Upper lobe of right lung (tissue), 1 donor: ENCODE measurements at regions not wholly inside any gene's neighbourhood (a gene's known extent, or its start where the extent isn't known, plus 50 kb on each side); places are given as distances from the start of the nearest gene placed in this dataset.
A peak's percentile ranks its signal among the peaks of the same experiment; 100 is the strongest.

Source experiments
- ATAC-seq: fragments of 200-7000 bp; cut with Tn5 transposase; one replicate; pipeline ENCODE4 v1.9.1; 2020; ENCODE audit warnings: mild to moderate bottlenecking, moderate library complexity
- DNase-seq: peaks from one replicate; pipeline ENCODE4 v3.0.0-alpha.2; 2020
- H3K27ac ChIP-seq: fragments of 200-600 bp; one replicate; pipeline ENCODE4 v1.8.0; 2022
- H3K27me3 ChIP-seq: fragments of 200-600 bp; one replicate; pipeline ENCODE4 v1.8.0; 2022; ENCODE audit warnings: mild to moderate bottlenecking
- H3K36me3 ChIP-seq: fragments of 200-600 bp; one replicate; pipeline ENCODE4 v1.8.0; 2022
- H3K4me1 ChIP-seq: fragments of 200-600 bp; one replicate; pipeline ENCODE4 v1.8.0; 2022
- H3K4me3 ChIP-seq: fragments of 200-600 bp; one replicate; pipeline ENCODE4 v1.8.0; 2022; ENCODE audit warnings: mild to moderate bottlenecking
- H3K9me3 ChIP-seq: fragments of 200-600 bp; one replicate; pipeline ENCODE4 v1.8.0; 2022
- intact Hi-C: fragments of 100-400 bp; cut with DNase I; formaldehyde crosslinking; loops from one replicate; pipeline ENCODE4 v1.11.0; 2022
- TF ChIP-seq, protein P1 (sequence below): fragments of 200-600 bp; IDR thresholded peaks from one replicate; pipeline ENCODE4 v1.8.0; 2022; ENCODE audit warnings: antibody characterized with exemption
- donor health status: DM: no; HTN: yes; CAD: no; lungs with severe emphysema.

DNA sequence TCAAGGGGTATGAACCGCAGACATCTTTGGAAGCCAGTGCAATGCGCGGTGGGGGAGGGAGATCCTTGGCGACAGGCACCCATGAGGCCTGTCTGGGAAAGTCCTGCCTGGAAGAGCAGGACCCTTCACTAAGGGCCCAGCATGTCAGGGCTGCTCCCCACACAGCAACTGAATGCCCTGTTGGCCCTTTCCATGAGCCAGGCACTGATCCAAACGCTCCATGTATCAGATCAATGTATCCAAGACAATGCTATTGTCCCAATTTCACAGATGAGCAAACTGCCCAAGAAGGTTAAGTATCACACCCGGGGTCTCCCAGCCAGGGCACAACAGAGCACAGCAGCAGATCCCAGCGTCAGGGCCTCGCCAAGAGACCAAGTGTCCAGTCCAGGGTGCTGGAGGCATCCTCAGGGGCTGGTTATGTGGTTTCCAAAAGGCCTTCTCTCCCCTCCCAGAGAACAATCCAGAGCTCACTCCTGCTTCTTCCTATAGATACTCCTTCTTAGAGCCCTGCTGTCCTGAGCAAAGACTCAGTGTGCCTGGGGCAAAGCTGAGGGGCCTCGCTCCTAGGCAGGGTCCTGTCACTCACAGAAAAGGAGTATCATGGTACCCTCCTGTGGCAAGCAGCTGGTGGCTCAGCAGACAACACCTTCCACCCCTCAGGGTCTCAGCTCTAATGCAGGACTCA lies 328.0 kb downstream of the NPHP4 start:
- no peaks in the 10 kb centered on the region for H3K36me3 ChIP-seq
- H3K4me3 ChIP-seq = no peak overlapping the region
- no peak overlapping the region for H3K27ac ChIP-seq
- H3K9me3 ChIP-seq = no peaks in the 10 kb centered on the region
- ATAC-seq (no peak), DNase-seq (no peak)
- no peaks in the 10 kb centered on the region for H3K4me1 ChIP-seq
- H3K27me3 ChIP-seq = no peaks in the 10 kb centered on the region
- TF ChIP-seq, protein P1, sequence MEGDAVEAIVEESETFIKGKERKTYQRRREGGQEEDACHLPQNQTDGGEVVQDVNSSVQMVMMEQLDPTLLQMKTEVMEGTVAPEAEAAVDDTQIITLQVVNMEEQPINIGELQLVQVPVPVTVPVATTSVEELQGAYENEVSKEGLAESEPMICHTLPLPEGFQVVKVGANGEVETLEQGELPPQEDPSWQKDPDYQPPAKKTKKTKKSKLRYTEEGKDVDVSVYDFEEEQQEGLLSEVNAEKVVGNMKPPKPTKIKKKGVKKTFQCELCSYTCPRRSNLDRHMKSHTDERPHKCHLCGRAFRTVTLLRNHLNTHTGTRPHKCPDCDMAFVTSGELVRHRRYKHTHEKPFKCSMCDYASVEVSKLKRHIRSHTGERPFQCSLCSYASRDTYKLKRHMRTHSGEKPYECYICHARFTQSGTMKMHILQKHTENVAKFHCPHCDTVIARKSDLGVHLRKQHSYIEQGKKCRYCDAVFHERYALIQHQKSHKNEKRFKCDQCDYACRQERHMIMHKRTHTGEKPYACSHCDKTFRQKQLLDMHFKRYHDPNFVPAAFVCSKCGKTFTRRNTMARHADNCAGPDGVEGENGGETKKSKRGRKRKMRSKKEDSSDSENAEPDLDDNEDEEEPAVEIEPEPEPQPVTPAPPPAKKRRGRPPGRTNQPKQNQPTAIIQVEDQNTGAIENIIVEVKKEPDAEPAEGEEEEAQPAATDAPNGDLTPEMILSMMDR = no peak
- intact Hi-C loops = no loop called here

DNA sequence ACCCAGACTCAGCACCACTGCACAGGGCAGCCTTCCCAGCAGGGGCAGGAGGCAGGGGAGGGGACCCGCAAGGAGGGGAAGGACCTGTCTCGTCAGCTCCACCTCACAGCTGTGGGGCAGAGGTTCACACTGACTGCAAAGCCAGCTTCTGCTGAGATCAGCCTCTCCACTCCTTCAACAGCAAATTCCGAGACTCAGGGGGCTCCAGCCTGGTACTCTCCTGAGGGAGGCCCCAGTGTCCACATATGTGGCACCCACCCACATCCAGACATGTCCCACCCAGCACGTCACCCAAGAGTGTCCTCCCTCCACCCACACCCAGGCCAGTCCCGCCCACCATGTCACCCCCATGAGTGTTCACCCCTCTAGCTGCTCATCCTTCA lies 329.5 kb downstream of the NPHP4 start:
- DNase-seq = peak; percentile 41
- no peaks in the 10 kb centered on the region for H3K4me1 ChIP-seq
- intact Hi-C loops = no loop called here
- TF ChIP-seq, protein P1 = no peak
- H3K4me3 ChIP-seq = no peak overlapping the region
- ATAC-seq = no peak
- H3K27ac ChIP-seq = no peak overlapping the region
- H3K9me3 ChIP-seq = no peaks in the 10 kb centered on the region
- H3K27me3 ChIP-seq = no peaks in the 10 kb centered on the region
- H3K36me3 ChIP-seq = no peaks in the 10 kb centered on the region

DNA sequence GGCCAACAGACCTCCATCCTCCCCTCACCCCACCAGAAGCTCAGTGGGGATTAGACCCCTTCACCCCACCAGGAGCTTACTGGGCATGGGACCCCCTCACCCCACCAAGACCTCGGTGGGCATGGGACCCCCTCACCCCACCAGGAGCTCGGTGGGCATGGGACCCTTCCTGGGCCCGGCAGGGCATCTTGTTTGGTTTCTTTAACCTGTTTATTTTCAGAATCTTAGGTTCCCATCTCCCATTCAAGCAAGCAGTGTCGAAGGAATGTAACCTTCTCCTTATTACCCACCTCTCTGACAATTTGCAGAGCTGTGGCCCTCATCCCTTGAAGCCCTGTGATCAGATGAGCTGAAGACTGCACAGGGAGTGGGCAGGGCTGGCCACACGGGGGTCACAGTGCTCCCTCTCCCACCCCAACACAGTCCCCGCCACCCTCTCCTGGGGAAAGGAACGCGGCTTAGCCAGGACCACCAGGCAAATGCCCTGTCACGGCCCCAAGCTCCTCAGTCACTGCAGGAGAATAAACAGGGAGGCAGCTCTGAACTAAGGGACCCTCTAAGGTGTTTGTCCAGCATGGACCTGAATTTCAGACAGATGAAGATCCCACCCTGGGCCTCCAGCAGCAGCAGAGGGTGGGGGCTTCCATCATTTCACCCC lies 330.0 kb downstream of the NPHP4 start:
- Histone ChIP-seq H3K4me1 (no peaks in the 10 kb centered on the region), H3K36me3 (no peaks in the 10 kb centered on the region), H3K27ac (no peak overlapping the region), H3K9me3 (no peaks in the 10 kb centered on the region), H3K27me3 (no peaks in the 10 kb centered on the region), H3K4me3 (no peak overlapping the region)
- TF ChIP-seq, protein P1 = no peak
- intact Hi-C loops = no loop called here
- ATAC-seq = no peak
- DNase-seq = no peak

DNA sequence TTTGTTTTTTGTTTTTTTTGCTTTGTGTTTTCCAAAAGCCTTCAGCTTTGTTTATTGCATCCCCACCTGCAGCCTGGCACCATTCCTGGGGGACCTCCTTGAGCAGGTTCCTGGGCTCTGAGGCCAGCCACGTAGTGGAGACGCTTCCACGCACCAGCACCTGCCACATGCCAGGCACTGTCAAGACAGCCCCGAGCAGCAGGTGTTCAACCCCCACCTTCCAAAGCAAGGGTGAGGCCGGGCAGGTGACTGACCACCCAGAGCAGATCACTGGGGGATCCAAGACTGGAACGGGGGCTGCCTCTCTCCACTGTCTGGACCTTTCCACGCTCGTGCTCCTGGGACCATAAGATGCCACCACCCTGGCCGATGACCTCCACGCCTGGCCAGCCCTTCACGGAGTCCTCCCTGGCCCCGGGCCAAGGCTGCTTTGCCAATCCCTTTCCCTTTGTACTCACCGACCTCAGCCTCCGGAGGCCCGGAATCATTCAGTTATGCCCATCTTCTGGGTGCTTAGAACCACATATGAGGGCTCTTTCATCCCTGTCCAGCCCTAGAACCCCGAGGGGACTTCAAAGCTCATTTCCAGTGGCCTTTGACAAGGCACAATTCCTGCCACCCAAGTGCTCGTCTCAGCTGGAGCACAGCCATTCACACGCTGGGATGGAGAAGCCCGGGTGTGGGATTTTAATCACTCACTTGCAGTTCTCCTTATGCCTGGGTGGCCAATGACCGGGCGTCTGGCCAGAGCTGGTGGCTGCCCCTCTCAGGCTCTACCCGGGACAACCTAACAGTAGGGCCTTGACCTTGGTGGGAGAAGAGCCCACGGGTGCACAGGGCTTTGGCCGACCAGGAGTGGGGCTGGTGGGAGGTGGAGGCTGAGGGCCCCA lies 330.8 kb downstream of the NPHP4 start:
- DNase-seq = no peak

DNA sequence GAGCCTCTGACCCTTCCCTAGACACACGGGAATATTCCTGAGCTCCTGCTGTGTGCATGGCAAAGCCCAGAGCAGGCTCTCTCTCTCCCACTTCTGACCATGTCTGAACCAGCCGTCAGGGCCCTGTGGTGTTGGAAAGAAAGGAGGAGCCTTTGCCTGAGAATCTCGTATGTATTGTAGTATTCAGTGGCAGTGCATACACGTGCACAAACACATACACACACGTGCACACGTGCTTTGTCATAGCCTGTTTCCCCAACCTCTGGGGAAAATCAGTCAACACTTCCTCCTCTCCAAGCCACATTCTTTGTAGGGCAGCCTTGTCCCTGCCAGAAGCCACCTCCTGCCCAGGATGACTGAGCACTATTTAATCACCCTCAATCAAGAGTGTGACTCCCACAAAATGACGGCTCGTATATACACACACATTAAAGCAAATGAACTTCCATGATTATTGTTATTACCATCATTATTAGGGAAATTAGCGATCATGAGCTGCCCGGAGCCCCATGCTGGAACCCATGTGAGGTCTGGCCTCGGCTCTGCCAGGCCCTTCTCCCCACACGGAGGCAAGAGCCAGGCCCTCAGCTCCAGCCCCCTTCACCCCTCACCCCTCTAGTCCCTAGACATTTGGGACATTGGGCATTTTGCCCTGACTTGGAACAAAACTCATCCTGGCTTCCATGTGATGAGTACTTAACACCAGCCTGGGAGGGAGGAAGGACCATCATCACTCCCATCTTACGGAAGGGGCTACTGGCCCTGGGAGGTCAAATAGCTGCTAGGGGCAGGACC lies 331.9 kb downstream of the NPHP4 start:
- intact Hi-C loops = no loop called here
- ATAC-seq (peak; percentile 28), DNase-seq (no peak)
- H3K27ac ChIP-seq = no peak overlapping the region
- no peaks in the 10 kb centered on the region for H3K4me1 ChIP-seq
- TF ChIP-seq, protein P1 = no peak
- no peaks in the 10 kb centered on the region for H3K36me3 ChIP-seq
- no peaks in the 10 kb centered on the region for H3K27me3 ChIP-seq
- no peak overlapping the region for H3K4me3 ChIP-seq
- no peaks in the 10 kb centered on the region for H3K9me3 ChIP-seq

More for the DNA sequence above, 330.8 kb downstream of the NPHP4 start:
- no peak overlapping the region for H3K4me3 ChIP-seq
- no peaks in the 10 kb centered on the region for H3K27me3 ChIP-seq
- no peaks in the 10 kb centered on the region for H3K9me3 ChIP-seq
- intact Hi-C loops = no loop called here
- TF ChIP-seq, protein P1 = no peak
- ATAC-seq = no peak
- no peaks in the 10 kb centered on the region for H3K4me1 ChIP-seq
- no peak overlapping the region for H3K27ac ChIP-seq
- no peaks in the 10 kb centered on the region for H3K36me3 ChIP-seq
